ENCODE measurements at regions not wholly inside any gene's neighbourhood (a gene's known extent, or its start where the extent isn't known, plus 50 kb on each side); places are given as distances from the start of the nearest gene placed in this dataset.
"Not testable (repeated sequence)": the region's sequence is repeated elsewhere in the genome, so short reads cannot be mapped to it uniquely, and the experiment has no call there.

DNA sequence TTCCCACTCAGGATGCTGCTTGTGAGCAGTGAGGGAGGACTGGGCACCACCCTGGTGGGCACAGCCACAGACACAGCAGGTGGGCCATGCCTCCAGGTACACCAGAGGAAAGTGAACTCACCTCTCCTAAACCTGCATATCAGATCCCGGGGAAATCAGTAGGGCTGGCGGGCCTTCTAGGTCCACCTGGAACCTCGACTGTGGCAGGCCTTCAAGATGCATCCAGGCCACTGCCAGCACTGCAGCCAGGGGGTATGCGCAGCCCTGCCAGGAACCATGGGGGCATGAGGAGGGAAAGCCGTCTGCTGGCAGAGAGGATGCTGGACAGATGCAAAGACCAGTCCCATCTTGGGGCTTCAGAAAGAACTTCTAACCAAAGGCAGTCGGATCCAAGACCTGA, 270.6 kb upstream of the IRX4 start:
- no peak for TF ChIP-seq EZH2phosphoT487 (IDR thresholded peaks at IDR 0.05; ENCODE audit: borderline replicate concordance, low read length)
- TF ChIP-seq, protein P1, sequence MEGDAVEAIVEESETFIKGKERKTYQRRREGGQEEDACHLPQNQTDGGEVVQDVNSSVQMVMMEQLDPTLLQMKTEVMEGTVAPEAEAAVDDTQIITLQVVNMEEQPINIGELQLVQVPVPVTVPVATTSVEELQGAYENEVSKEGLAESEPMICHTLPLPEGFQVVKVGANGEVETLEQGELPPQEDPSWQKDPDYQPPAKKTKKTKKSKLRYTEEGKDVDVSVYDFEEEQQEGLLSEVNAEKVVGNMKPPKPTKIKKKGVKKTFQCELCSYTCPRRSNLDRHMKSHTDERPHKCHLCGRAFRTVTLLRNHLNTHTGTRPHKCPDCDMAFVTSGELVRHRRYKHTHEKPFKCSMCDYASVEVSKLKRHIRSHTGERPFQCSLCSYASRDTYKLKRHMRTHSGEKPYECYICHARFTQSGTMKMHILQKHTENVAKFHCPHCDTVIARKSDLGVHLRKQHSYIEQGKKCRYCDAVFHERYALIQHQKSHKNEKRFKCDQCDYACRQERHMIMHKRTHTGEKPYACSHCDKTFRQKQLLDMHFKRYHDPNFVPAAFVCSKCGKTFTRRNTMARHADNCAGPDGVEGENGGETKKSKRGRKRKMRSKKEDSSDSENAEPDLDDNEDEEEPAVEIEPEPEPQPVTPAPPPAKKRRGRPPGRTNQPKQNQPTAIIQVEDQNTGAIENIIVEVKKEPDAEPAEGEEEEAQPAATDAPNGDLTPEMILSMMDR (IDR thresholded peaks at IDR 0.05; ENCODE audit: low read depth, low read length, poor library complexity, severe bottlenecking) = no peak
- Histone ChIP-seq H3K4me2 (ENCODE audit: low read length) (no peak overlapping the region), H3K27ac (ENCODE audit: low read depth, low read length) (no peak overlapping the region), H3K9me3 (ENCODE audit: control insufficient read depth, insufficient read depth, low read length) (no peaks in the 10 kb centered on the region), H3K4me3 (ENCODE audit: low read length) (no peak overlapping the region), H3K36me3 (ENCODE audit: control insufficient read depth, low read length) (no peaks in the 10 kb centered on the region), H3K4me1 (ENCODE audit: control insufficient read depth, low read length) (no peaks in the 10 kb centered on the region), H3F3A (ENCODE audit: control insufficient read depth, insufficient read depth) (no peaks in the 10 kb centered on the region), H3K9me2 (replicated peaks; ENCODE audit: control insufficient read depth, low read length) (no peaks in the 10 kb centered on the region), H4K20me1 (ENCODE audit: control insufficient read depth, insufficient read depth, low read depth, low read length) (no peaks in the 10 kb centered on the region), H3K79me2 (ENCODE audit: control insufficient read depth, low read length) (no peaks in the 10 kb centered on the region), H3K27me3 (ENCODE audit: control insufficient read depth, low read length) (peaks cover 2% of the 10 kb centered on the region; the same call in 1 of the 2 replicates)

DNA sequence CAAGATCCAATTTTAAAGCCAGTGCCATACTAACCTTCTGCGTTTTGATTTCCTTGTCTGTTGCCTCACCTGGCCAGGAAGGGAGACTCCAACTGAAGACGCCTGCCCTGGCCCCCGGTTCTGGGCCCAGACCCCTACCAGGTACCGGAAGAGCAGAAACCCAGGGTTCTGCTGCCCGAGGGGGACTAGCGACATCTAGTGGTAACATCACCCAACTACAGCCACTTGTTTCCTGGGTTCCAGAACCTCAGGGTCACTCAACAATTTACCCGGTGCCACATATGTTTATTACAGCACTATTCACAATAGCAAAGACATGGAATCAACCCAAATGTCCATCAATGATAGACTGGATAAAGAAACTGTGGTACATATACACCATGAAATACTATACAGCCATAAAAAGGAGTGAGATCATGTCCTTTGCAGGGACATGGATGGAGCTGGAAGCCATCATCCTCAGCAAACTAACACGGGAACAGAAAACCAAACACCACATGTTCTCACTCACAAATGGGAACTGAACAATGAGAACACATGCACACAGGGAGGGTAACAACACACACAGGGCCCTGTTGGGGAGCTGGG, 268.7 kb upstream of the IRX4 start:
- H3K9me3 ChIP-seq (ENCODE audit: control insufficient read depth, insufficient read depth, low read length); H3K9me2 ChIP-seq (replicated peaks; ENCODE audit: control insufficient read depth, low read length); H3K27ac ChIP-seq (ENCODE audit: low read depth, low read length); H3K4me2 ChIP-seq (ENCODE audit: low read length); H3K36me3 ChIP-seq (ENCODE audit: control insufficient read depth, low read length); H3K79me2 ChIP-seq (ENCODE audit: control insufficient read depth, low read length); H4K20me1 ChIP-seq (ENCODE audit: control insufficient read depth, insufficient read depth, low read depth, low read length); H3K4me1 ChIP-seq (ENCODE audit: control insufficient read depth, low read length); H3K27me3 ChIP-seq (ENCODE audit: control insufficient read depth, low read length); H3F3A ChIP-seq (ENCODE audit: control insufficient read depth, insufficient read depth); H3K4me3 ChIP-seq (ENCODE audit: low read length): not testable (repeated sequence)
- TF ChIP-seq, protein P1 (IDR thresholded peaks at IDR 0.05; ENCODE audit: low read depth, low read length, poor library complexity, severe bottlenecking) = peak; percentile 91

DNA sequence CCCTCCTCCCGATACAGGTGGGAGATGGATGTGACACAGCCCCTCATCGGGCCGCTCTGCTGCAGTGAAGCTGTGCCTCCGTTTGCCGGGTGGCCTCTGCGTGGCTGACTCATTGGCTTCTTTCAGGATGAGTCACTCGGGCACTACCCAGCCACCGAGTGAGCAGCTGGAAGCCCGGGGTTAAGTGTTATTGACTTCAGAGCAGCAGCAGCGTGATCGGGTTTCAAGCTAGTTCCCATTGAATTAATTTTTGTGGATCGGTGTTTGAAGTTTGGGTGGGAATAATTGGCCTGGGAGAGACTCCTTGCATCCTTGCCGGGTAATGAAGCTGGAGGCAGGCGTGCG, 266.4 kb upstream of the IRX4 start:
- Histone ChIP-seq H3K79me2 (ENCODE audit: control insufficient read depth, low read length) (no peaks in the 10 kb centered on the region), H4K20me1 (ENCODE audit: control insufficient read depth, insufficient read depth, low read depth, low read length) (no peaks in the 10 kb centered on the region), H3K36me3 (ENCODE audit: control insufficient read depth, low read length) (no peaks in the 10 kb centered on the region), H3K27ac (ENCODE audit: low read depth, low read length) (no peak overlapping the region), H3K9me2 (replicated peaks; ENCODE audit: control insufficient read depth, low read length) (no peaks in the 10 kb centered on the region), H3K27me3 (ENCODE audit: control insufficient read depth, low read length) (peaks cover 2% of the 10 kb centered on the region; the same call in 1 of the 2 replicates), H3K9me3 (ENCODE audit: control insufficient read depth, insufficient read depth, low read length) (no peaks in the 10 kb centered on the region), H3K4me1 (ENCODE audit: control insufficient read depth, low read length) (no peaks in the 10 kb centered on the region), H3K4me3 (ENCODE audit: low read length) (no peak overlapping the region), H3F3A (ENCODE audit: control insufficient read depth, insufficient read depth) (no peaks in the 10 kb centered on the region), H3K4me2 (ENCODE audit: low read length) (no peak overlapping the region)
- no peak for TF ChIP-seq EZH2phosphoT487 (IDR thresholded peaks at IDR 0.05; ENCODE audit: borderline replicate concordance, low read length)
- TF ChIP-seq, protein P1 (IDR thresholded peaks at IDR 0.05; ENCODE audit: low read depth, low read length, poor library complexity, severe bottlenecking) = no peak

All from DOHH2 (cell line).